ENCODE measurements at regions not wholly inside any gene's neighbourhood (a gene's known extent, or its start where the extent isn't known, plus 50 kb on each side); places are given as distances from the start of the nearest gene placed in this dataset.

DNA sequence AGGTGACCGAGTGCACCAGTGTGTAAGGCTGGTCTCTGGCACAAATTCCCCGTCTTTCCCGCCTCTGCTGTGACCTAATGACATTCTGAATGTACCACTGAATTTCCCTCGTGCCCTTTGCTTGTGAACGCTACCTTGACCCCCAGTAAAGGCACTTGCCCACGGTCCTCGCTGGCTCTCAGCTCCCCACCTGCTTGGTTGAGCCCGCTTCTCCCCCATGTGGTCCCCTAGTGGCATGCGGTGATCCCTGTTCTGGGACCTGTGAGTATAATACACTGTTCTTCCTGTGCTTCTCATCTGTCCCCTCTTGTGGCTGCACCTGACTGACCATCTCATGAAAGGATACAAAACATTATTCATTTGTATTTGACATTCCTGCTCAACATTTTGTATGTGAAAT lies 495.7 kb downstream of the INHBA start:
- Histone ChIP-seq H3K79me2 (replicated peaks; ENCODE audit: insufficient read depth) (no peaks in the 10 kb centered on the region), H3K4me1 (ENCODE audit: insufficient read depth) (no peaks in the 10 kb centered on the region), H3K4me3 (no peak overlapping the region), H3K4me2 (no peak overlapping the region), H3K27me3 (ENCODE audit: insufficient read depth) (no peaks in the 10 kb centered on the region), H2AFZ (no peak overlapping the region), H3K27ac (ENCODE audit: low read depth) (no peak overlapping the region), H3F3A (replicated peaks; ENCODE audit: low read depth) (no peaks in the 10 kb centered on the region), H3K36me3 (ENCODE audit: insufficient read depth) (no peaks in the 10 kb centered on the region), H4K20me1 (replicated peaks; ENCODE audit: insufficient read depth) (no peaks in the 10 kb centered on the region), H3K9me2 (ENCODE audit: insufficient read depth) (no peaks in the 10 kb centered on the region)
- DNase-seq (ENCODE audit: low spot score) = peak; percentile 65
- TF ChIP-seq, protein P1, sequence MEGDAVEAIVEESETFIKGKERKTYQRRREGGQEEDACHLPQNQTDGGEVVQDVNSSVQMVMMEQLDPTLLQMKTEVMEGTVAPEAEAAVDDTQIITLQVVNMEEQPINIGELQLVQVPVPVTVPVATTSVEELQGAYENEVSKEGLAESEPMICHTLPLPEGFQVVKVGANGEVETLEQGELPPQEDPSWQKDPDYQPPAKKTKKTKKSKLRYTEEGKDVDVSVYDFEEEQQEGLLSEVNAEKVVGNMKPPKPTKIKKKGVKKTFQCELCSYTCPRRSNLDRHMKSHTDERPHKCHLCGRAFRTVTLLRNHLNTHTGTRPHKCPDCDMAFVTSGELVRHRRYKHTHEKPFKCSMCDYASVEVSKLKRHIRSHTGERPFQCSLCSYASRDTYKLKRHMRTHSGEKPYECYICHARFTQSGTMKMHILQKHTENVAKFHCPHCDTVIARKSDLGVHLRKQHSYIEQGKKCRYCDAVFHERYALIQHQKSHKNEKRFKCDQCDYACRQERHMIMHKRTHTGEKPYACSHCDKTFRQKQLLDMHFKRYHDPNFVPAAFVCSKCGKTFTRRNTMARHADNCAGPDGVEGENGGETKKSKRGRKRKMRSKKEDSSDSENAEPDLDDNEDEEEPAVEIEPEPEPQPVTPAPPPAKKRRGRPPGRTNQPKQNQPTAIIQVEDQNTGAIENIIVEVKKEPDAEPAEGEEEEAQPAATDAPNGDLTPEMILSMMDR (conservative IDR thresholded peaks at IDR 0.05; ENCODE audit: low read depth in 2 of 2) = peak; percentile 45 to 55
- no peak for TF ChIP-seq JUNB (IDR thresholded peaks at IDR 0.05; ENCODE audit: unreplicated experiment)
- Mint-ChIP-seq H3K4me1 (peaks cover 12% of the 10 kb centered on the region; the same call in 2 of the 3 replicates), H3K27ac (no peak overlapping the region), H3K27me3 (ENCODE audit: insufficient read depth, low read depth, poor library complexity) (peaks cover 2% of the 10 kb centered on the region), H3K9me3 (no peaks in the 10 kb centered on the region), H3K4me3 (no peak overlapping the region), H3K36me3 (ENCODE audit: low read depth) (no peaks in the 10 kb centered on the region)
- ATAC-seq = peak; percentile 94

- ATAC-seq (no peak), DNase-seq (ENCODE audit: low spot score) (no peak)
- Histone ChIP-seq H3K79me2 (replicated peaks; ENCODE audit: insufficient read depth) (no peaks in the 10 kb centered on the region), H3K27me3 (ENCODE audit: insufficient read depth) (no peaks in the 10 kb centered on the region), H3K4me3 (no peak overlapping the region), H3K4me2 (no peak overlapping the region), H4K20me1 (replicated peaks; ENCODE audit: insufficient read depth) (no peaks in the 10 kb centered on the region), H3K4me1 (ENCODE audit: insufficient read depth) (no peaks in the 10 kb centered on the region), H3K36me3 (ENCODE audit: insufficient read depth) (no peaks in the 10 kb centered on the region), H2AFZ (no peak overlapping the region), H3K27ac (ENCODE audit: low read depth) (no peak overlapping the region), H3K9me2 (ENCODE audit: insufficient read depth) (no peaks in the 10 kb centered on the region), H3F3A (replicated peaks; ENCODE audit: low read depth) (no peaks in the 10 kb centered on the region)
- Mint-ChIP-seq H3K36me3 (ENCODE audit: low read depth) (no peaks in the 10 kb centered on the region), H3K9me3 (no peaks in the 10 kb centered on the region), H3K4me3 (no peak overlapping the region), H3K27me3 (ENCODE audit: insufficient read depth, low read depth, poor library complexity) (peaks cover 2% of the 10 kb centered on the region), H3K27ac (no peak overlapping the region), H3K4me1 (peaks cover 12% of the 10 kb centered on the region; the same call in 2 of the 3 replicates)
- TF ChIP-seq STAT1 (IDR thresholded peaks at IDR 0.05; ENCODE audit: unreplicated experiment) (no peak), EZH2phosphoT487 (IDR thresholded peaks at IDR 0.05; ENCODE audit: unreplicated experiment) (no peak), ZNF114 (CRISPR knock-in tag; IDR thresholded peaks at IDR 0.05) (no peak), POLR2AphosphoS5 (IDR thresholded peaks at IDR 0.05; ENCODE audit: low read depth) (no peak), ZNF462 (CRISPR knock-in tag; IDR thresholded peaks at IDR 0.05) (no peak)
- TF ChIP-seq, protein P2, sequence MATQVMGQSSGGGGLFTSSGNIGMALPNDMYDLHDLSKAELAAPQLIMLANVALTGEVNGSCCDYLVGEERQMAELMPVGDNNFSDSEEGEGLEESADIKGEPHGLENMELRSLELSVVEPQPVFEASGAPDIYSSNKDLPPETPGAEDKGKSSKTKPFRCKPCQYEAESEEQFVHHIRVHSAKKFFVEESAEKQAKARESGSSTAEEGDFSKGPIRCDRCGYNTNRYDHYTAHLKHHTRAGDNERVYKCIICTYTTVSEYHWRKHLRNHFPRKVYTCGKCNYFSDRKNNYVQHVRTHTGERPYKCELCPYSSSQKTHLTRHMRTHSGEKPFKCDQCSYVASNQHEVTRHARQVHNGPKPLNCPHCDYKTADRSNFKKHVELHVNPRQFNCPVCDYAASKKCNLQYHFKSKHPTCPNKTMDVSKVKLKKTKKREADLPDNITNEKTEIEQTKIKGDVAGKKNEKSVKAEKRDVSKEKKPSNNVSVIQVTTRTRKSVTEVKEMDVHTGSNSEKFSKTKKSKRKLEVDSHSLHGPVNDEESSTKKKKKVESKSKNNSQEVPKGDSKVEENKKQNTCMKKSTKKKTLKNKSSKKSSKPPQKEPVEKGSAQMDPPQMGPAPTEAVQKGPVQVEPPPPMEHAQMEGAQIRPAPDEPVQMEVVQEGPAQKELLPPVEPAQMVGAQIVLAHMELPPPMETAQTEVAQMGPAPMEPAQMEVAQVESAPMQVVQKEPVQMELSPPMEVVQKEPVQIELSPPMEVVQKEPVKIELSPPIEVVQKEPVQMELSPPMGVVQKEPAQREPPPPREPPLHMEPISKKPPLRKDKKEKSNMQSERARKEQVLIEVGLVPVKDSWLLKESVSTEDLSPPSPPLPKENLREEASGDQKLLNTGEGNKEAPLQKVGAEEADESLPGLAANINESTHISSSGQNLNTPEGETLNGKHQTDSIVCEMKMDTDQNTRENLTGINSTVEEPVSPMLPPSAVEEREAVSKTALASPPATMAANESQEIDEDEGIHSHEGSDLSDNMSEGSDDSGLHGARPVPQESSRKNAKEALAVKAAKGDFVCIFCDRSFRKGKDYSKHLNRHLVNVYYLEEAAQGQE (IDR thresholded peaks at IDR 0.05; ENCODE audit: unreplicated experiment) = no peak
- TF ChIP-seq, protein P1 (conservative IDR thresholded peaks at IDR 0.05; ENCODE audit: low read depth in 2 of 2) = no peak
Measured at GRCh38 chr7:41206267-41206666, 496.6 kb downstream of the INHBA start.

Data from GM23338 (cell line).